Skeletal muscle tissue (tissue), 3 donors: ENCODE measurements at regions not wholly inside any gene's neighbourhood (a gene's known extent, or its start where the extent isn't known, plus 50 kb on each side); places are given as distances from the start of the nearest gene placed in this dataset.

Experiments
- H3K27ac ChIP-seq: one replicate; pipeline ENCODE4 v1.7.0; 2013; ENCODE audit warnings: mild to moderate bottlenecking, low read depth, low read length, inconsistent platforms
- H3K27me3 ChIP-seq, 3 donors: one replicate each; pipeline ENCODE4 v1.7.0; 2013; ENCODE audit warnings: low read length in 3 of 3; ENCODE audit not compliant: control insufficient read depth in 3 of 3, insufficient read depth in 3 of 3
- H3K36me3 ChIP-seq, 3 donors: one replicate each; pipeline ENCODE4 v1.7.0; 2013; ENCODE audit warnings: low read length in 3 of 3; ENCODE audit not compliant: control insufficient read depth in 3 of 3, insufficient read depth in 3 of 3
- H3K4me1 ChIP-seq, 3 donors: one replicate each; pipeline ENCODE4 v1.7.0; 2013; ENCODE audit warnings: low read length in 3 of 3, mild to moderate bottlenecking in 3 of 3; ENCODE audit not compliant: control insufficient read depth in 3 of 3, insufficient read depth in 3 of 3
- H3K4me3 ChIP-seq, 3 donors: one replicate each; pipeline ENCODE4 v1.7.0; 2013; ENCODE audit warnings: low read length in 3 of 3
- H3K9ac ChIP-seq, 3 donors: one replicate each; pipeline ENCODE4 v1.7.0; 2013; ENCODE audit warnings: low read length in 3 of 3, mild to moderate bottlenecking in 3 of 3, moderate library complexity in 2 of 3, low read depth in 1 of 3
- H3K9me3 ChIP-seq, 3 donors: one replicate each; pipeline ENCODE4 v1.7.0; 2013; ENCODE audit warnings: low read length in 3 of 3; ENCODE audit not compliant: control insufficient read depth in 3 of 3
- donor health status: Osteomylitis.

GRCh38 chr20:43295781-43296180 lies 106.1 kb upstream of the PTPRT start:
- Histone ChIP-seq H3K9ac (no peak overlapping the region), H3K9me3 (peaks cover 0 to 8% (median 5%) of the 10 kb centered on the region in 3 donors), H3K4me3 (no peak overlapping the region), H3K27me3 (no peaks in the 10 kb centered on the region), H3K36me3 (no peaks in the 10 kb centered on the region), H3K27ac (no peak overlapping the region), H3K4me1 (no peaks in the 10 kb centered on the region)

- no peaks in the 10 kb centered on the region for H3K4me1 ChIP-seq
- no peaks in the 10 kb centered on the region for H3K27me3 ChIP-seq
- H3K4me3 ChIP-seq, result no peak overlapping the region
- no peak overlapping the region for H3K9ac ChIP-seq
- H3K36me3 ChIP-seq, result no peaks in the 10 kb centered on the region
- peaks cover 0 to 8% (median 5%) of the 10 kb centered on the region in 3 donors for H3K9me3 ChIP-seq
- H3K27ac ChIP-seq, result no peak overlapping the region
Measured at GRCh38 chr20:43295263-43295662, 105.6 kb upstream of the PTPRT start.

- no peak overlapping the region for H3K27ac ChIP-seq
- peaks cover 0 to 8% (median 5%) of the 10 kb centered on the region in 3 donors for H3K9me3 ChIP-seq
- H3K27me3 ChIP-seq, result no peaks in the 10 kb centered on the region
- no peak overlapping the region for H3K9ac ChIP-seq
- H3K4me1 ChIP-seq, result no peaks in the 10 kb centered on the region
- H3K4me3 ChIP-seq, result no peak overlapping the region
- H3K36me3 ChIP-seq, result no peaks in the 10 kb centered on the region
Measured at GRCh38 chr20:43294031-43294430, 104.3 kb upstream of the PTPRT start.

- Histone ChIP-seq H3K9me3 (peaks cover 0 to 8% (median 5%) of the 10 kb centered on the region in 3 donors), H3K27me3 (no peaks in the 10 kb centered on the region), H3K4me1 (no peaks in the 10 kb centered on the region), H3K36me3 (no peaks in the 10 kb centered on the region), H3K9ac (no peak overlapping the region), H3K4me3 (no peak overlapping the region), H3K27ac (no peak overlapping the region)
Measured at GRCh38 chr20:43293068-43293786, 103.5 kb upstream of the PTPRT start.

- H3K4me1 ChIP-seq, result no peaks in the 10 kb centered on the region
- H3K9me3 ChIP-seq, result peaks cover 0 to 8% (median 5%) of the 10 kb centered on the region in 3 donors
- no peak overlapping the region for H3K4me3 ChIP-seq
- no peak overlapping the region for H3K27ac ChIP-seq
- H3K9ac ChIP-seq, result no peak overlapping the region
- no peaks in the 10 kb centered on the region for H3K27me3 ChIP-seq
- H3K36me3 ChIP-seq, result no peaks in the 10 kb centered on the region
Measured at GRCh38 chr20:43292222-43292621, 102.5 kb upstream of the PTPRT start.

GRCh38 chr20:43287637-43288036 lies 97.9 kb upstream of the PTPRT start:
- H3K9me3 ChIP-seq, result no peaks in the 10 kb centered on the region
- H3K27ac ChIP-seq, result no peak overlapping the region
- H3K4me3 ChIP-seq, result no peak overlapping the region
- H3K4me1 ChIP-seq, result no peaks in the 10 kb centered on the region
- H3K9ac ChIP-seq, result no peak overlapping the region
- H3K27me3 ChIP-seq, result no peaks in the 10 kb centered on the region
- no peaks in the 10 kb centered on the region for H3K36me3 ChIP-seq

GRCh38 chr20:43285170-43285569 lies 95.5 kb upstream of the PTPRT start:
- Histone ChIP-seq H3K27ac (no peak overlapping the region), H3K27me3 (no peaks in the 10 kb centered on the region), H3K4me3 (no peak overlapping the region), H3K4me1 (no peaks in the 10 kb centered on the region), H3K9me3 (no peaks in the 10 kb centered on the region), H3K36me3 (no peaks in the 10 kb centered on the region), H3K9ac (no peak overlapping the region)

GRCh38 chr20:43284486-43284885 lies 94.8 kb upstream of the PTPRT start:
- Histone ChIP-seq H3K9ac (no peak overlapping the region), H3K27ac (no peak overlapping the region), H3K27me3 (no peaks in the 10 kb centered on the region), H3K9me3 (peaks cover 0 to 2% (median 1%) of the 10 kb centered on the region in 3 donors), H3K4me1 (no peaks in the 10 kb centered on the region), H3K36me3 (no peaks in the 10 kb centered on the region), H3K4me3 (no peak overlapping the region)

GRCh38 chr20:43283126-43283525 lies 93.4 kb upstream of the PTPRT start:
- Histone ChIP-seq H3K4me3 (no peak overlapping the region), H3K27ac (no peak overlapping the region), H3K4me1 (no peaks in the 10 kb centered on the region), H3K9ac (no peak overlapping the region), H3K27me3 (no peaks in the 10 kb centered on the region), H3K9me3 (peaks cover 0 to 4% (median 2%) of the 10 kb centered on the region in 3 donors), H3K36me3 (no peaks in the 10 kb centered on the region)

- no peak overlapping the region for H3K9ac ChIP-seq
- H3K27me3 ChIP-seq, result peaks cover 0 to 3% (median 2%) of the 10 kb centered on the region in 3 donors
- no peaks in the 10 kb centered on the region for H3K9me3 ChIP-seq
- no peak overlapping the region for H3K27ac ChIP-seq
- no peaks in the 10 kb centered on the region for H3K36me3 ChIP-seq
- no peak overlapping the region for H3K4me3 ChIP-seq
- H3K4me1 ChIP-seq, result no peaks in the 10 kb centered on the region
Measured at GRCh38 chr20:43271980-43272379, 82.3 kb upstream of the PTPRT start.
